CD14-positive monocyte (primary cell): ENCODE measurements at regions not wholly inside any gene's neighbourhood (a gene's known extent, or its start where the extent isn't known, plus 50 kb on each side); places are given as distances from the start of the nearest gene placed in this dataset.

Source experiments
- DNase-seq, 3 donors: peaks; one replicate each; pipeline ENCODE4 v3.0.0-alpha.2; 2011 to 2022
- H2AFZ ChIP-seq: 2 replicates; pipeline ENCODE4 v1.6.0; 2012; ENCODE audit warnings: mild to moderate bottlenecking, low read depth, low read length, inconsistent platforms; ENCODE audit not compliant: insufficient read depth, poor library complexity, severe bottlenecking
- H3K27ac ChIP-seq, 2 donors: 1 replicate in 1 of 2; 2 replicates in 1 of 2; pipeline ENCODE4 v1.5.1; 2012 to 2013; ENCODE audit warnings: low read length in 2 of 2, control low read depth in 1 of 2, inconsistent platforms in 1 of 2, low read depth in 1 of 2, mild to moderate bottlenecking in 1 of 2
- H3K27me3 ChIP-seq, 2 donors: one replicate each; pipeline versions ENCODE4 v1.6.0 to v1.6.1; 2011 to 2013; ENCODE audit warnings: low read length in 2 of 2; ENCODE audit not compliant: control insufficient read depth in 2 of 2, insufficient read depth in 2 of 2
- H3K36me3 ChIP-seq, 2 donors: replicated peaks in 1 of 2; 1 replicate in 1 of 2; 2 replicates in 1 of 2; pipeline versions ENCODE4 v1.5.1 to v1.6.1; 2012 to 2013; ENCODE audit warnings: low read length in 2 of 2, control low read depth in 1 of 2, inconsistent platforms in 1 of 2, mild to moderate bottlenecking in 1 of 2; ENCODE audit not compliant: insufficient read depth in 2 of 2, control insufficient read depth in 1 of 2
- H3K4me1 ChIP-seq, 2 donors: 1 replicate in 1 of 2; 2 replicates in 1 of 2; pipeline versions ENCODE4 v1.5.1 to v1.6.1; 2012 to 2013; ENCODE audit warnings: low read length in 2 of 2, control low read depth in 1 of 2, inconsistent platforms in 1 of 2, mild to moderate bottlenecking in 1 of 2, moderate library complexity in 1 of 2; ENCODE audit not compliant: insufficient read depth in 2 of 2, control insufficient read depth in 1 of 2
- H3K4me2 ChIP-seq: replicated peaks from 2 replicates; pipeline ENCODE3; 2012; ENCODE audit warnings: low read length, moderate library complexity, mild to moderate bottlenecking; ENCODE audit not compliant: poor library complexity, severe bottlenecking; ENCODE audit errors: extremely low read depth
- H3K4me3 ChIP-seq, 3 experiments: fragments of 200-600 bp in 1 of 3; sonication (generic) in 1 of 3; replicated peaks in 1 of 3; 1 replicate in 2 of 3; 2 replicates in 1 of 3; pipeline ENCODE4 v1.5.1; 2011 to 2013; ENCODE audit warnings: low read length in 3 of 3, mild to moderate bottlenecking in 3 of 3, control low read depth in 2 of 3, low read depth in 2 of 3, inconsistent platforms in 1 of 3, moderate library complexity in 1 of 3
- H3K79me2 ChIP-seq: 2 replicates; pipeline ENCODE4 v1.6.0; 2012; ENCODE audit warnings: mild to moderate bottlenecking, control low read depth, inconsistent platforms, low read length, moderate library complexity; ENCODE audit not compliant: insufficient read depth
- H3K9ac ChIP-seq: 2 replicates; pipeline ENCODE4 v1.6.0; 2017; ENCODE audit warnings: low read length, mild to moderate bottlenecking; ENCODE audit not compliant: insufficient read depth, poor library complexity, severe bottlenecking
- H3K9me3 ChIP-seq, 2 donors: replicated peaks in 1 of 2; 1 replicate in 1 of 2; 2 replicates in 1 of 2; pipeline versions ENCODE4 v1.5.1 to v1.6.1; 2012 to 2013; ENCODE audit warnings: low read length in 2 of 2, control low read depth in 1 of 2; ENCODE audit not compliant: control insufficient read depth in 1 of 2, insufficient read depth in 1 of 2
- H4K20me1 ChIP-seq: 2 replicates; pipeline ENCODE4 v1.6.0; 2012; ENCODE audit warnings: mild to moderate bottlenecking, low read length, control low read depth, moderate library complexity; ENCODE audit not compliant: insufficient read depth
- H3K27ac Mint-ChIP-seq, 7 donors: one replicate each; pipeline ENCODE4 v1.8.0; 2020; ENCODE audit warnings: mild to moderate bottlenecking in 7 of 7, mixed read lengths in 7 of 7, moderate library complexity in 6 of 7, inconsistent platforms in 2 of 7
- H3K27me3 Mint-ChIP-seq, 3 donors: one replicate each; pipeline ENCODE4 v1.8.0; 2021 to 2022; ENCODE audit warnings: low read depth in 3 of 3, mild to moderate bottlenecking in 3 of 3, mixed read lengths in 3 of 3, moderate library complexity in 3 of 3, inconsistent platforms in 1 of 3
- H3K36me3 Mint-ChIP-seq, 2 donors: one replicate each; pipeline ENCODE4 v1.8.0; 2020; ENCODE audit warnings: mixed read lengths in 2 of 2, inconsistent platforms in 1 of 2, mild to moderate bottlenecking in 1 of 2
- H3K4me1 Mint-ChIP-seq: one replicate; pipeline ENCODE4 v1.8.0; 2020; ENCODE audit warnings: mild to moderate bottlenecking, mixed read lengths
- H3K4me3 Mint-ChIP-seq, 2 donors: one replicate each; pipeline ENCODE4 v1.8.0; 2020; ENCODE audit warnings: mild to moderate bottlenecking in 2 of 2, mixed read lengths in 2 of 2, moderate library complexity in 1 of 2
- H3K9me3 Mint-ChIP-seq, 7 donors: one replicate each; pipeline ENCODE4 v1.8.0; 2020 to 2022; ENCODE audit warnings: mixed read lengths in 7 of 7, mild to moderate bottlenecking in 6 of 7, moderate library complexity in 6 of 7, inconsistent platforms in 2 of 7
- CTCF ChIP-seq: fragments of 200-600 bp; IDR thresholded peaks from one replicate; pipeline ENCODE4 v1.8.0; 2022; ENCODE audit warnings: antibody characterized with exemption, mild to moderate bottlenecking
- WGBS: methylation state at CpG from one replicate; pipeline ENCODE4 v1.1.5; 2013; ENCODE audit warnings: missing lambda C conversion rate; ENCODE audit not compliant: insufficient coverage; 5-methylcytosine and 5-hydroxymethylcytosine counted together
- intact Hi-C, 2 donors: fragments of 100-400 bp; cut with micrococcal nuclease; formaldehyde crosslinking; loops; one replicate each; pipeline versions ENCODE4 v1.15.0 to v1.15.1; 2023

GRCh38 chr15:25179673-25180511, 225.1 kb downstream of the SNRPN start:
- Histone ChIP-seq H3K36me3 (no peaks in the 10 kb centered on the region), H3K79me2 (no peaks in the 10 kb centered on the region), H3K4me2 (no peak overlapping the region), H4K20me1 (no peaks in the 10 kb centered on the region), H3K9me3 (peaks cover 100% of the 10 kb centered on the region in 2 donors), H3K4me1 (no peaks in the 10 kb centered on the region), H3K27me3 (no peaks in the 10 kb centered on the region), H3K9ac (no peak overlapping the region), H3K27ac (no peak overlapping the region), H3K4me3 (no peak overlapping the region), H2AFZ (no peak overlapping the region)
- WGBS: 93% methylated on average over 12 of the region's 14 CpGs
- Mint-ChIP-seq H3K4me3 (no peak overlapping the region), H3K9me3 (peaks cover 58 to 100% (median 95%) of the 10 kb centered on the region in 7 donors), H3K27ac (no peak overlapping the region), H3K4me1 (no peaks in the 10 kb centered on the region), H3K36me3 (no peaks in the 10 kb centered on the region), H3K27me3 (peaks cover 0 to 3% (median 1%) of the 10 kb centered on the region in 3 donors)
- intact Hi-C loops: no loop called here
- no peak for TF ChIP-seq CTCF
- peak in 1 of 3 donors; percentile 0 for DNase-seq

- Histone ChIP-seq H3K27me3 (no peaks in the 10 kb centered on the region), H2AFZ (no peak overlapping the region), H3K27ac (no peak overlapping the region), H3K9me3 (peaks cover 99 to 100% of the 10 kb centered on the region in 2 donors), H3K4me1 (no peaks in the 10 kb centered on the region), H4K20me1 (no peaks in the 10 kb centered on the region), H3K4me2 (no peak overlapping the region), H3K36me3 (no peaks in the 10 kb centered on the region), H3K79me2 (no peaks in the 10 kb centered on the region), H3K4me3 (no peak overlapping the region), H3K9ac (no peak overlapping the region)
- Mint-ChIP-seq H3K36me3 (no peaks in the 10 kb centered on the region), H3K27me3 (peaks cover 0 to 3% (median 0%) of the 10 kb centered on the region in 3 donors), H3K4me1 (no peaks in the 10 kb centered on the region), H3K9me3 (peaks cover 67 to 100% (median 95%) of the 10 kb centered on the region in 7 donors), H3K4me3 (no peak overlapping the region), H3K27ac (no peak overlapping the region)
- WGBS: 86% methylated on average over 14 of the region's 15 CpGs
- no peak for TF ChIP-seq CTCF
- no peak for DNase-seq
- intact Hi-C loops: no loop called here
Measured at GRCh38 chr15:25180606-25181292, 226.0 kb downstream of the SNRPN start.
